ENCODE measurements at regions not wholly inside any gene's neighbourhood (a gene's known extent, or its start where the extent isn't known, plus 50 kb on each side); places are given as distances from the start of the nearest gene placed in this dataset.

- in situ Hi-C loops (cut with HindIII; ENCODE audit: extremely low pct_ligation_motif_present, low pct_unique_long_range_greater_than_20kb) (no loop called here), intact Hi-C loops (cut with micrococcal nuclease; ENCODE audit: unreplicated experiment) (no loop called here)
- FAIRE-seq = no peak
- Histone ChIP-seq H3K27me3 (ENCODE audit: control insufficient read depth in 1 of 2, insufficient read depth in 2 of 2, low read length in 2 of 2) (no peaks in the 10 kb centered on the region), H4K20me1 (ENCODE audit: insufficient read depth, low read length) (no peaks in the 10 kb centered on the region), H3K9me3 (ENCODE audit: low read length) (no peaks in the 10 kb centered on the region), H3K4me1 (ENCODE audit: insufficient read depth, low read length) (no peaks in the 10 kb centered on the region), H3K4me2 (ENCODE audit: low read depth, low read length) (no peak overlapping the region), H3K36me3 (replicated peaks in 1 of 2; ENCODE audit: control insufficient read depth in 1 of 2, insufficient read depth in 2 of 2, low read length in 2 of 2) (no peaks in the 10 kb centered on the region), H2AFZ (ENCODE audit: low read length) (no peak overlapping the region), H3K79me2 (ENCODE audit: insufficient read depth, low read length) (no peaks in the 10 kb centered on the region), H3K4me3 (replicated peaks in 1 of 3; ENCODE audit: insufficient read depth in 1 of 3, low read depth in 2 of 3, low read length in 3 of 3) (no peak overlapping the region), H3K9ac (ENCODE audit: insufficient read depth, low read depth, low read length) (no peak overlapping the region), H3K27ac (ENCODE audit: extremely low read length, insufficient read depth, low read length) (no peak overlapping the region)
- no peak for DNase-seq (ENCODE audit: low spot score)
- CTCF ChIA-PET (ENCODE audit: low intra/inter-chr PET ratio, low total read pairs) = no interaction called here
- no TSS peak for BruUV-seq (replicated peaks)
- 39% methylated on average over 2 of the region's 2 CpGs for WGBS (ENCODE audit: low lambda C conversion rate)
- POLR2A ChIA-PET = no interaction called here
- no peak for ATAC-seq
- no peak for TF ChIP-seq ARID3A (IDR thresholded peaks at IDR 0.05; ENCODE audit: low read depth, low read length)
- no peak for TF ChIP-seq NFKB2 (CRISPR knock-in tag; IDR thresholded peaks at IDR 0.05; ENCODE audit: borderline replicate concordance)
- TF ChIP-seq JUNB (CRISPR knock-in tag; IDR thresholded peaks at IDR 0.05; ENCODE audit: borderline replicate concordance) = no peak
- no peak for TF ChIP-seq ZNF720 (CRISPR knock-in tag; IDR thresholded peaks at IDR 0.05)
- TF ChIP-seq NBN (conservative IDR thresholded peaks at IDR 0.05) = no peak
- TF ChIP-seq, protein P1, sequence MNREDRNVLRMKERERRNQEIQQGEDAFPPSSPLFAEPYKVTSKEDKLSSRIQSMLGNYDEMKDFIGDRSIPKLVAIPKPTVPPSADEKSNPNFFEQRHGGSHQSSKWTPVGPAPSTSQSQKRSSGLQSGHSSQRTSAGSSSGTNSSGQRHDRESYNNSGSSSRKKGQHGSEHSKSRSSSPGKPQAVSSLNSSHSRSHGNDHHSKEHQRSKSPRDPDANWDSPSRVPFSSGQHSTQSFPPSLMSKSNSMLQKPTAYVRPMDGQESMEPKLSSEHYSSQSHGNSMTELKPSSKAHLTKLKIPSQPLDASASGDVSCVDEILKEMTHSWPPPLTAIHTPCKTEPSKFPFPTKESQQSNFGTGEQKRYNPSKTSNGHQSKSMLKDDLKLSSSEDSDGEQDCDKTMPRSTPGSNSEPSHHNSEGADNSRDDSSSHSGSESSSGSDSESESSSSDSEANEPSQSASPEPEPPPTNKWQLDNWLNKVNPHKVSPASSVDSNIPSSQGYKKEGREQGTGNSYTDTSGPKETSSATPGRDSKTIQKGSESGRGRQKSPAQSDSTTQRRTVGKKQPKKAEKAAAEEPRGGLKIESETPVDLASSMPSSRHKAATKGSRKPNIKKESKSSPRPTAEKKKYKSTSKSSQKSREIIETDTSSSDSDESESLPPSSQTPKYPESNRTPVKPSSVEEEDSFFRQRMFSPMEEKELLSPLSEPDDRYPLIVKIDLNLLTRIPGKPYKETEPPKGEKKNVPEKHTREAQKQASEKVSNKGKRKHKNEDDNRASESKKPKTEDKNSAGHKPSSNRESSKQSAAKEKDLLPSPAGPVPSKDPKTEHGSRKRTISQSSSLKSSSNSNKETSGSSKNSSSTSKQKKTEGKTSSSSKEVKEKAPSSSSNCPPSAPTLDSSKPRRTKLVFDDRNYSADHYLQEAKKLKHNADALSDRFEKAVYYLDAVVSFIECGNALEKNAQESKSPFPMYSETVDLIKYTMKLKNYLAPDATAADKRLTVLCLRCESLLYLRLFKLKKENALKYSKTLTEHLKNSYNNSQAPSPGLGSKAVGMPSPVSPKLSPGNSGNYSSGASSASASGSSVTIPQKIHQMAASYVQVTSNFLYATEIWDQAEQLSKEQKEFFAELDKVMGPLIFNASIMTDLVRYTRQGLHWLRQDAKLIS (CRISPR knock-in tag; IDR thresholded peaks at IDR 0.05) = no peak
- TF ChIP-seq ZNF768 (CRISPR knock-in tag; IDR thresholded peaks at IDR 0.05) = no peak
- TF ChIP-seq ZNF772 (CRISPR knock-in tag; IDR thresholded peaks at IDR 0.05) = no peak
- TF ChIP-seq, protein P2, sequence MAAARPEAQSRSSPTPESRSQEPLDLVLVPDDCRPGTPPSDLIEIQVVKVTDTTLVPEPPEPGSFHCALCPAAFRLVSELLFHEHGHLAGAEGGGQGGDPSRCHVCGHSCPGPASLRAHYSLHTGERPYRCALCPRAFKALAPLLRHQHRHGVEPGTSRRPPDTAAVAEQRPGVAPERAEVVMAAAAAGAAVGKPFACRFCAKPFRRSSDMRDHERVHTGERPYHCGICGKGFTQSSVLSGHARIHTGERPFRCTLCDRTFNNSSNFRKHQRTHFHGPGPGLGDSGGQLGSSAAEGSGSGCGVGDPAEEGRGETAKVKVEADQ (CRISPR knock-in tag; IDR thresholded peaks at IDR 0.05; ENCODE audit: borderline replicate concordance) = no peak
- TF ChIP-seq TFAP4 (IDR thresholded peaks at IDR 0.05; ENCODE audit: borderline replicate concordance, low read depth) = no peak
Observed at GRCh38 chr18:8900552-8900951, 195.2 kb downstream of the MTCL1 start.
